Mesenchymal stem cell (in vitro differentiated cells and primary cell): ENCODE measurements at regions not wholly inside any gene's neighbourhood (a gene's known extent, or its start where the extent isn't known, plus 50 kb on each side); places are given as distances from the start of the nearest gene placed in this dataset.

Experiments
- DNase-seq: peaks from one replicate; pipeline ENCODE4 v3.0.0-alpha.2; 2013
- H2AFZ ChIP-seq: one replicate; pipeline ENCODE4 v1.6.1; 2013; ENCODE audit warnings: low read depth, mild to moderate bottlenecking, control low read depth, inconsistent platforms, low read length, moderate library complexity
- H2AK5ac ChIP-seq: 2 replicates; pipeline ENCODE4 v1.6.1; 2013; ENCODE audit warnings: low read length, moderate library complexity, mild to moderate bottlenecking, inconsistent platforms; ENCODE audit not compliant: severe bottlenecking
- H2BK120ac ChIP-seq: one replicate; pipeline ENCODE4 v1.6.1; 2013; ENCODE audit warnings: low read depth, mild to moderate bottlenecking, inconsistent platforms, low read length, moderate library complexity
- H2BK12ac ChIP-seq, 2 experiments: one replicate each; pipeline ENCODE4 v1.6.1; 2013; ENCODE audit warnings: inconsistent platforms in 2 of 2, low read length in 2 of 2, mild to moderate bottlenecking in 2 of 2, moderate library complexity in 2 of 2, control low read depth in 1 of 2
- H2BK15ac ChIP-seq: one replicate; pipeline ENCODE4 v1.6.1; 2013; ENCODE audit warnings: mild to moderate bottlenecking, low read depth, inconsistent platforms; ENCODE audit not compliant: poor library complexity, severe bottlenecking
- H2BK5ac ChIP-seq: 2 replicates; pipeline ENCODE4 v1.6.1; 2013; ENCODE audit warnings: low read depth, mild to moderate bottlenecking, low read length, control low read depth, inconsistent platforms; ENCODE audit not compliant: poor library complexity, severe bottlenecking
- H3K14ac ChIP-seq, 2 experiments: one replicate each; pipeline ENCODE4 v1.6.1; 2013; ENCODE audit warnings: inconsistent platforms in 2 of 2, low read length in 2 of 2, control low read depth in 1 of 2, mild to moderate bottlenecking in 1 of 2, moderate library complexity in 1 of 2
- H3K18ac ChIP-seq, 2 experiments: one replicate each; pipeline ENCODE4 v1.6.1; 2013; ENCODE audit warnings: inconsistent platforms in 2 of 2, low read length in 2 of 2, control low read depth in 1 of 2, low read depth in 1 of 2, mild to moderate bottlenecking in 1 of 2
- H3K23ac ChIP-seq, 2 experiments: one replicate each; pipeline ENCODE4 v1.6.1; 2013; ENCODE audit warnings: inconsistent platforms in 2 of 2, low read length in 2 of 2, mild to moderate bottlenecking in 2 of 2, moderate library complexity in 2 of 2, control low read depth in 1 of 2
- H3K27ac ChIP-seq: 2 replicates; pipeline ENCODE4 v1.5.1; 2013; ENCODE audit warnings: mild to moderate bottlenecking, moderate library complexity, low read length, control low read depth, inconsistent platforms; ENCODE audit not compliant: poor library complexity, severe bottlenecking
- H3K27me3 ChIP-seq, 2 experiments: 2 replicates each; pipeline versions ENCODE4 v1.6.1 to v1.7.0; 2013; ENCODE audit warnings: low read length in 2 of 2, mild to moderate bottlenecking in 2 of 2, moderate library complexity in 2 of 2, control low read depth in 1 of 2, inconsistent platforms in 1 of 2; ENCODE audit not compliant: control insufficient read depth in 1 of 2, insufficient read depth in 1 of 2
- H3K36me3 ChIP-seq, 2 experiments: 2 replicates each; pipeline versions ENCODE4 v1.6.1 to v1.7.0; 2013; ENCODE audit warnings: low read length in 2 of 2, control low read depth in 1 of 2, inconsistent platforms in 1 of 2, low read depth in 1 of 2, mild to moderate bottlenecking in 1 of 2; ENCODE audit not compliant: insufficient read depth in 2 of 2, control insufficient read depth in 1 of 2
- H3K4ac ChIP-seq, 2 experiments: one replicate each; pipeline ENCODE4 v1.6.1; 2013; ENCODE audit warnings: inconsistent platforms in 2 of 2, low read length in 2 of 2, mild to moderate bottlenecking in 2 of 2, moderate library complexity in 2 of 2, control low read depth in 1 of 2, low read depth in 1 of 2
- H3K4me1 ChIP-seq: 2 replicates; pipeline ENCODE4 v1.6.1; 2013; ENCODE audit warnings: low read depth, low read length, control low read depth; ENCODE audit not compliant: control insufficient read depth, insufficient read depth
- H3K4me2 ChIP-seq: 2 replicates; pipeline ENCODE4 v1.6.1; 2013; ENCODE audit warnings: low read length, mild to moderate bottlenecking, inconsistent platforms; ENCODE audit not compliant: poor library complexity, severe bottlenecking
- H3K4me3 ChIP-seq, 2 experiments: 2 replicates each; pipeline versions ENCODE4 v1.5.1 to v1.7.0; 2013; ENCODE audit warnings: low read length in 2 of 2, mild to moderate bottlenecking in 2 of 2, control low read depth in 1 of 2, low read depth in 1 of 2; ENCODE audit not compliant: insufficient read depth in 1 of 2
- H3K79me1 ChIP-seq: replicated peaks from 2 replicates; pipeline ENCODE4 v1.6.1; 2013; ENCODE audit warnings: mild to moderate bottlenecking, control low read depth, low read length, inconsistent platforms; ENCODE audit not compliant: poor library complexity, severe bottlenecking
- H3K9ac ChIP-seq: 2 replicates; pipeline ENCODE4 v1.7.0; 2013; ENCODE audit warnings: mild to moderate bottlenecking, low read length, moderate library complexity
- H3K9me3 ChIP-seq: 2 replicates; pipeline ENCODE4 v1.7.0; 2013; ENCODE audit warnings: mild to moderate bottlenecking, low read length; ENCODE audit not compliant: control insufficient read depth
- H4K8ac ChIP-seq: one replicate; pipeline ENCODE4 v1.6.1; 2013; ENCODE audit warnings: inconsistent platforms, mild to moderate bottlenecking, low read length, moderate library complexity
- H4K91ac ChIP-seq: one replicate; pipeline ENCODE4 v1.6.1; 2013; ENCODE audit warnings: mild to moderate bottlenecking, low read length, inconsistent platforms
- WGBS: methylation state at CpG from one replicate; pipeline ENCODE4 v1.1.7; 2013; ENCODE audit warnings: mixed read lengths; 5-methylcytosine and 5-hydroxymethylcytosine counted together

DNA sequence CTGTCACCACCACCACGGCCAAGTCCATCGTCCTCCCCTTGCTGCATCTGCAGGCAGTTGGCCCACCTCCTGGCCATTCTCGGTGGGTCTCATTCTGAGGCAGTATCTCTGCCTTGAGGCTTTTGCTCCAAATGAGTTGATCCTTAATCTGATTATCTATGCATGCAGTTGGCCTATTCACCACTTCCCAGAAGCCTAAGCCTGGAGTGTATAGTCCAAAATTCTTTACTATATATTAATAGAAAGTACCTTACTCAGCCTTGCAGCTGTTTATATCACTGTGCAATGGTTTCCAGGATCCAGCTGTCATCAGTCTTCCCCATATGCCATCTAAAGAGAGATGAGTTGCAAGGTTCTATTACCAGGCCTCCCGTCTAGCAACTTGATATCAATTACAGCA lies 292.4 kb downstream of the SS18 start:
- Histone ChIP-seq H3K27me3 (peaks cover 0 to 30% of the 10 kb centered on the region in 2 experiments), H2BK12ac (peak overlapping the region in 1 of 2 experiments; percentile 49), H3K36me3 (no peaks in the 10 kb centered on the region), H2AFZ (no peak overlapping the region), H2BK15ac (no peak overlapping the region), H2AK5ac (no peak overlapping the region), H3K79me1 (no peaks in the 10 kb centered on the region), H3K4ac (no peak overlapping the region), H3K27ac (no peak overlapping the region), H3K14ac (no peak overlapping the region), H3K18ac (peak overlapping the region in 1 of 2 experiments; percentile 64), H3K9me3 (peaks cover 5% of the 10 kb centered on the region), H2BK5ac (no peak overlapping the region), H2BK120ac (no peak overlapping the region), H3K23ac (no peak overlapping the region), H3K4me1 (no peaks in the 10 kb centered on the region), H3K9ac (no peak overlapping the region), H3K4me2 (no peak overlapping the region), H4K91ac (no peak overlapping the region), H4K8ac (no peak overlapping the region), H3K4me3 (no peak overlapping the region)
- over 99% methylated on average over 4 of the region's 4 CpGs for WGBS
- DNase-seq: peak; percentile 25

DNA sequence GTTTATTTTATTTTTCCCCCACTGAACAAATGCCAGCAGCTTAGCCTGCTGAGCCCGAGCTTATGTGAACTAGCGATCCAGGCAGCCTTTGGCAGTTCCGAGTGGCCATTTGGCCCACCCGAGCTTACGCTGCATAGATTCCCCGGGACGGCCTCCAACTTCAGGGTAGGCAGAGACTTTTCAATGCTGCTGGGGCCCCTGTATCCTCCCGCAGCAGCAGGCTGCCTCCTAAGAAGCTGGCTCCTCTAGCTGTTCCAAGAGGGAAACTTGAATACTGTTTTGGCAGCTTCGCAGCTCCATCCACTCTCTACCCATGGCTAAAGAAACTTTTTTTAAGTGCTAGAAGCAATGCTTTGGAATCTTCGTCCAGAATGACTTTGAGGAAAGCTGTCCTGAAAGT lies 295.2 kb downstream of the SS18 start:
- WGBS: 85% methylated on average over 10 of the region's 10 CpGs
- Histone ChIP-seq H3K14ac (no peak overlapping the region), H3K4ac (no peak overlapping the region), H4K8ac (no peak overlapping the region), H3K9me3 (no peaks in the 10 kb centered on the region), H2BK120ac (peak overlapping the region; percentile 27), H3K18ac (peak overlapping the region in 1 of 2 experiments; percentile 15), H4K91ac (no peak overlapping the region), H3K27me3 (peaks cover 0 to 29% of the 10 kb centered on the region in 2 experiments), H3K4me3 (peak overlapping the region in 1 of 2 experiments; percentile 38), H3K79me1 (no peaks in the 10 kb centered on the region), H2BK15ac (no peak overlapping the region), H2AK5ac (no peak overlapping the region), H3K4me2 (no peak overlapping the region), H3K4me1 (no peaks in the 10 kb centered on the region), H3K9ac (no peak overlapping the region), H2BK5ac (no peak overlapping the region), H3K27ac (no peak overlapping the region), H2BK12ac (peak overlapping the region in 1 of 2 experiments; percentile 46), H3K23ac (no peak overlapping the region), H2AFZ (no peak overlapping the region), H3K36me3 (no peaks in the 10 kb centered on the region)
- DNase-seq: no peak

GRCh38 chr18:25787276-25787675 lies 303.1 kb downstream of the SS18 start:
- 96% methylated on average over 5 of the region's 5 CpGs for WGBS

GRCh38 chr18:25786758-25787157 lies 303.7 kb downstream of the SS18 start:
- Histone ChIP-seq H3K4me2 (no peak overlapping the region), H3K79me1 (no peaks in the 10 kb centered on the region), H3K9ac (no peak overlapping the region), H3K36me3 (no peaks in the 10 kb centered on the region), H3K27ac (peak overlapping the region; percentile 61), H2BK12ac (no peak overlapping the region), H3K14ac (no peak overlapping the region), H2BK5ac (no peak overlapping the region), H2AK5ac (peak overlapping the region; percentile 64), H4K8ac (no peak overlapping the region), H2BK15ac (no peak overlapping the region), H2AFZ (no peak overlapping the region), H3K4me3 (no peak overlapping the region), H3K18ac (no peak overlapping the region), H3K4ac (no peak overlapping the region), H3K4me1 (peaks cover 4% of the 10 kb centered on the region), H3K23ac (no peak overlapping the region), H3K27me3 (peaks cover 0 to under 1% of the 10 kb centered on the region in 2 experiments), H3K9me3 (no peaks in the 10 kb centered on the region), H4K91ac (no peak overlapping the region), H2BK120ac (no peak overlapping the region)
- WGBS: 5% methylated on average over 2 of the region's 2 CpGs
- DNase-seq: peak; percentile 79

More at GRCh38 chr18:25787276-25787675, 303.1 kb downstream of the SS18 start:
- Histone ChIP-seq H3K23ac (no peak overlapping the region), H2AFZ (no peak overlapping the region), H4K91ac (peak overlapping the region; percentile 19), H3K9me3 (no peaks in the 10 kb centered on the region), H3K14ac (no peak overlapping the region), H3K36me3 (no peaks in the 10 kb centered on the region), H3K4ac (no peak overlapping the region), H3K18ac (peak overlapping the region in 1 of 2 experiments; percentile 14), H2BK120ac (no peak overlapping the region), H3K27ac (peak overlapping the region; percentile 61), H3K4me3 (no peak overlapping the region), H3K4me2 (no peak overlapping the region), H2AK5ac (no peak overlapping the region), H2BK5ac (no peak overlapping the region), H3K4me1 (peaks cover 4% of the 10 kb centered on the region), H3K79me1 (no peaks in the 10 kb centered on the region), H2BK15ac (no peak overlapping the region), H2BK12ac (no peak overlapping the region), H4K8ac (peak overlapping the region; percentile 16), H3K9ac (no peak overlapping the region), H3K27me3 (peaks cover 0 to 6% of the 10 kb centered on the region in 2 experiments)
- no peak for DNase-seq
